B cell (primary cell): ENCODE measurements at regions not wholly inside any gene's neighbourhood (a gene's known extent, or its start where the extent isn't known, plus 50 kb on each side); places are given as distances from the start of the nearest gene placed in this dataset.

Experiments
- CTCF ChIP-seq: fragments of 200-600 bp; IDR thresholded peaks from one replicate; pipeline ENCODE4 v1.8.0; 2022; ENCODE audit warnings: antibody characterized with exemption, mild to moderate bottlenecking
- EZH2 ChIP-seq: IDR thresholded peaks from 2 replicates; pipeline ENCODE4 v1.6.1; 2012; ENCODE audit warnings: borderline replicate concordance, low read depth, mild to moderate bottlenecking, moderate library complexity, low read length; ENCODE audit not compliant: insufficient read depth, poor library complexity, severe bottlenecking

- TF ChIP-seq CTCF, result no peak
- TF ChIP-seq EZH2, result no peak
Observed at GRCh38 chr15:29615791-29616190, 206.5 kb downstream of the TJP1 start.
